SK-N-MC (cell line): ENCODE measurements at regions not wholly inside any gene's neighbourhood (a gene's known extent, or its start where the extent isn't known, plus 50 kb on each side); places are given as distances from the start of the nearest gene placed in this dataset.

ENCODE experiments used
- EZH2 ChIP-seq: fragments of 200-600 bp; sonication (generic); IDR thresholded peaks from one replicate; pipeline ENCODE4 v1.6.1; 2017; ENCODE audit warnings: antibody characterized with exemption
- FOXP2 ChIP-seq: optimal IDR thresholded peaks from 2 replicates; pipeline ENCODE3; 2011; ENCODE audit warnings: mild to moderate bottlenecking, moderate library complexity; ENCODE audit not compliant: insufficient read depth; ENCODE audit errors: extremely low read length, control extremely low read depth
- POLR2AphosphoS5 ChIP-seq: IDR thresholded peaks from 2 replicates; pipeline ENCODE4 v1.6.1; 2012; ENCODE audit warnings: mild to moderate bottlenecking, low read depth, low read length, borderline replicate concordance

DNA sequence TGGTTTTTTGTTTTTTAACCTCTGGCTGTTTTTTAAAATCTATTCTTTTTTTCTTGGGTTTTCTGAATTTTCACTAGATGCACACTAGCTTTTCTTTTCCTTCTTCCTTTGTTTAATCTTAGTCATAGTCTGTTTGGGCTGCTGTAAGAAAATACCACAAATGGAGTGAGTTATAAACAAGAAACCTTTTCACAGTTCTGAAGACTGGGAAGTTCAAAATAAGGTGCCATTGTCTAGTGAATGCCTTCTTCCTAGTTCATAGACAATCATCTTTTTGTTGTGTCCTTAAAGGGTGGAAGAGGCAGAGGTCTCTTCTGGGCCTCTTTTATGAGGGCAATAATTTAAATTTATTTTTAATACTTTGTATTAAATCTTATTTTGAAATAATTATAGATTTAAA, 532.9 kb upstream of the ANO5 start:
- TF ChIP-seq POLR2AphosphoS5, result no peak
- no peak for TF ChIP-seq EZH2
- no peak for TF ChIP-seq FOXP2
